ENCODE measurements at regions not wholly inside any gene's neighbourhood (a gene's known extent, or its start where the extent isn't known, plus 50 kb on each side); places are given as distances from the start of the nearest gene placed in this dataset.

DNA sequence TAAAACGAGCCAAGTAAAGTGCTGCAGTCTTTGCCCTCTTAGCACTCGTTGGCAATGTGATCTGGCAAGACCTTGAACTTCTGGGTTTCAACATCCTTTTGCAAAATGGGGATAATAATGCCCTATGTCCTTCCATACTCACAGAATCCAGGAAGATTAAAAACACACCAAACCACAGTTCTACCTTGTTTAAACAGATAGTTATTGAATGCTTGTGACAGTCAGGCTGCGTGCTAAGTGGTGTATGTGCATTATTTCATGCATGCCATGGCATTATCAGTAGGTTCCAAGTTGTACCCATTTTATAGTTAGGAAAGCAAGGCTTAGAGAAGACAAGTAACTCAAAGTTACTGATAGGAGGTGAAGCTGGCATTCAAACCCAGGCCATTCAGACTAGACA is 308.6 kb upstream of the PROX1 start (continued):
- TF ChIP-seq ZBTB33 (IDR thresholded peaks at IDR 0.05; ENCODE audit: borderline replicate concordance, low read depth) (no peak), TCF12 (IDR thresholded peaks at IDR 0.05) (no peak), FOXM1 (IDR thresholded peaks at IDR 0.05; ENCODE audit: low read depth) (no peak), NFIC (IDR thresholded peaks at IDR 0.05; ENCODE audit: borderline replicate concordance) (no peak), GATA2 (CRISPR knock-in tag; IDR thresholded peaks at IDR 0.05) (no peak), RCOR1 (IDR thresholded peaks at IDR 0.05; ENCODE audit: low read length) (no peak), FOXJ3 (CRISPR knock-in tag; IDR thresholded peaks at IDR 0.05) (no peak)
- TF ChIP-seq, protein P1, sequence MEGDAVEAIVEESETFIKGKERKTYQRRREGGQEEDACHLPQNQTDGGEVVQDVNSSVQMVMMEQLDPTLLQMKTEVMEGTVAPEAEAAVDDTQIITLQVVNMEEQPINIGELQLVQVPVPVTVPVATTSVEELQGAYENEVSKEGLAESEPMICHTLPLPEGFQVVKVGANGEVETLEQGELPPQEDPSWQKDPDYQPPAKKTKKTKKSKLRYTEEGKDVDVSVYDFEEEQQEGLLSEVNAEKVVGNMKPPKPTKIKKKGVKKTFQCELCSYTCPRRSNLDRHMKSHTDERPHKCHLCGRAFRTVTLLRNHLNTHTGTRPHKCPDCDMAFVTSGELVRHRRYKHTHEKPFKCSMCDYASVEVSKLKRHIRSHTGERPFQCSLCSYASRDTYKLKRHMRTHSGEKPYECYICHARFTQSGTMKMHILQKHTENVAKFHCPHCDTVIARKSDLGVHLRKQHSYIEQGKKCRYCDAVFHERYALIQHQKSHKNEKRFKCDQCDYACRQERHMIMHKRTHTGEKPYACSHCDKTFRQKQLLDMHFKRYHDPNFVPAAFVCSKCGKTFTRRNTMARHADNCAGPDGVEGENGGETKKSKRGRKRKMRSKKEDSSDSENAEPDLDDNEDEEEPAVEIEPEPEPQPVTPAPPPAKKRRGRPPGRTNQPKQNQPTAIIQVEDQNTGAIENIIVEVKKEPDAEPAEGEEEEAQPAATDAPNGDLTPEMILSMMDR (IDR thresholded peaks at IDR 0.05) = no peak
- TF ChIP-seq, protein P2, sequence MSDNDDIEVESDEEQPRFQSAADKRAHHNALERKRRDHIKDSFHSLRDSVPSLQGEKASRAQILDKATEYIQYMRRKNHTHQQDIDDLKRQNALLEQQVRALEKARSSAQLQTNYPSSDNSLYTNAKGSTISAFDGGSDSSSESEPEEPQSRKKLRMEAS (IDR thresholded peaks at IDR 0.05; ENCODE audit: low read depth) = no peak

DNA sequence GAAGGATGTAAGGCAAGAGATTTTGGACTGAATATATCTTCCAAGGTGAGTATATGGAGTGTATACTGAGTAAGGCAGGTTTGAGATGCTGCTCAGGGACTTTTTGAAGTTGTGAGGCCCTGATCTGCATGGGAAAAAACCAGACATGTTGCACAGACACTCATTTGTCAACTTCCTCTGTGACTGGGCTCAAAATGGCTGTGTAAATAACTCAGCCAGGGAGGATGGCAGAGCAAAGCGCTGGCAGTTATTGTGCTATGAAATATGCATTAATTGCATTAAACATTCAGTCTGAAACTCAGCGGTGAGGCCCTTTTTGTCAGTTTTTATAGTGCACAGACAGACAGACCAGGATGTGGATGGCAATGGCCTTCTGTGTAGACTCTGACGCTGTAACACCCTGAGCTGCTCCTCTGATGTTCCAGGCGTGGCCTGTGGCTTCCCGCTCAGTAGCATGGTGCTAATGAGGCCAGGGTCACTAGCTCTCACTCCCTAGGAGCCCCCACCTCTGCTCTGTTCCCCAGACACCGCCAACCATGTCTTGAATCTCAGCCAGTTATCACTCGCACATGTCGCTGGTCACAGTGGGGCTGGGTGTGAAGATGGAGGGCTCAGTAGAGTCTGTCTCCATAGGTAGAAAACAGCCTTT is 307.0 kb upstream of the PROX1 start:
- H3F3A ChIP-seq (replicated peaks; ENCODE audit: insufficient read depth) = no peaks in the 10 kb centered on the region
- H3K9me3 ChIP-seq = no peaks in the 10 kb centered on the region
- H4K20me1 ChIP-seq (ENCODE audit: insufficient read depth) = no peaks in the 10 kb centered on the region
- H3K27ac ChIP-seq (ENCODE audit: low read depth in 2 of 2, low read length in 1 of 2) = no peak overlapping the region
- peaks cover 0 to 2% of the 10 kb centered on the region in 2 experiments; a peak in 1 of 4 replicates for H3K4me1 ChIP-seq (ENCODE audit: control insufficient read depth in 1 of 2, insufficient read depth in 2 of 2, low read depth in 1 of 2, low read length in 1 of 2)
- no peak overlapping the region for H2AFZ ChIP-seq (ENCODE audit: low read depth)
- no peak overlapping the region for H3K4me2 ChIP-seq
- no peaks in the 10 kb centered on the region for H3K27me3 ChIP-seq (ENCODE audit: insufficient read depth)
- CTCF ChIA-PET = no interaction called here
- no peaks in the 10 kb centered on the region for H3K9me2 ChIP-seq
- H3K36me3 ChIP-seq (replicated peaks in 1 of 2; ENCODE audit: control insufficient read depth in 1 of 2, insufficient read depth in 2 of 2, low read length in 1 of 2) = no peaks in the 10 kb centered on the region
- TF ChIP-seq RFX5 (IDR thresholded peaks at IDR 0.05; ENCODE audit: low read length) = no peak
- TF ChIP-seq, protein P3, sequence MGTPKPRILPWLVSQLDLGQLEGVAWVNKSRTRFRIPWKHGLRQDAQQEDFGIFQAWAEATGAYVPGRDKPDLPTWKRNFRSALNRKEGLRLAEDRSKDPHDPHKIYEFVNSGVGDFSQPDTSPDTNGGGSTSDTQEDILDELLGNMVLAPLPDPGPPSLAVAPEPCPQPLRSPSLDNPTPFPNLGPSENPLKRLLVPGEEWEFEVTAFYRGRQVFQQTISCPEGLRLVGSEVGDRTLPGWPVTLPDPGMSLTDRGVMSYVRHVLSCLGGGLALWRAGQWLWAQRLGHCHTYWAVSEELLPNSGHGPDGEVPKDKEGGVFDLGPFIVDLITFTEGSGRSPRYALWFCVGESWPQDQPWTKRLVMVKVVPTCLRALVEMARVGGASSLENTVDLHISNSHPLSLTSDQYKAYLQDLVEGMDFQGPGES (IDR thresholded peaks at IDR 0.05; ENCODE audit: low read depth, low read length) = no peak
- TF ChIP-seq YY1 (IDR thresholded peaks at IDR 0.05; ENCODE audit: low read depth) = no peak
- TF ChIP-seq FOXM1 (IDR thresholded peaks at IDR 0.05; ENCODE audit: low read depth) = no peak
- TF ChIP-seq RCOR1 (IDR thresholded peaks at IDR 0.05; ENCODE audit: low read length) = no peak
- no peak for TF ChIP-seq MEF2A (IDR thresholded peaks at IDR 0.05; ENCODE audit: borderline replicate concordance, low read depth)
- TF ChIP-seq, protein P1 (IDR thresholded peaks at IDR 0.05) = no peak
- TF ChIP-seq NRF1 (IDR thresholded peaks at IDR 0.05; ENCODE audit: low read depth, low read length) = no peak
- TF ChIP-seq ZBTB33 (IDR thresholded peaks at IDR 0.05; ENCODE audit: borderline replicate concordance, low read depth) = no peak
- TF ChIP-seq GABPA (IDR thresholded peaks at IDR 0.05; ENCODE audit: low read depth) = no peak
- no peak for TF ChIP-seq TEAD4 (IDR thresholded peaks at IDR 0.05; ENCODE audit: borderline replicate concordance, insufficient read depth)
- no peak for TF ChIP-seq EZH2phosphoT487 (IDR thresholded peaks at IDR 0.05; ENCODE audit: borderline replicate concordance, low read depth)
- no peak for TF ChIP-seq MXI1 (IDR thresholded peaks at IDR 0.05; ENCODE audit: low read depth, low read length)
- WGBS (ENCODE audit: low lambda C conversion rate) = 58% methylated on average over 4 of the region's 8 CpGs
- no peaks in the 10 kb centered on the region for H3K79me2 ChIP-seq (ENCODE audit: insufficient read depth)
- no peak overlapping the region for H3K9ac ChIP-seq
- POLR2A ChIA-PET = no interaction called here
- no peak for DNase-seq
- no peak overlapping the region for H3K4me3 ChIP-seq (ENCODE audit: low read depth in 2 of 2, low read length in 1 of 2)

Measured in SK-N-SH (cell line).